BE2C (cell line): ENCODE measurements at regions not wholly inside any gene's neighbourhood (a gene's known extent, or its start where the extent isn't known, plus 50 kb on each side); places are given as distances from the start of the nearest gene placed in this dataset.

Source experiments
- DNase-seq: peaks from one replicate; pipeline ENCODE4 v3.0.0-alpha.2; 2020
- H3K27me3 ChIP-seq: fragments of 250-450 bp; sonication (Bioruptor Pico); 2 replicates; pipeline ENCODE4 v1.5.1; 2020; ENCODE audit warnings: mild to moderate bottlenecking
- H3K36me3 ChIP-seq: fragments of 250-450 bp; sonication (Bioruptor Pico); 2 replicates; pipeline ENCODE4 v1.5.1; 2020; ENCODE audit warnings: mild to moderate bottlenecking
- H3K4me1 ChIP-seq: fragments of 250-450 bp; sonication (Bioruptor Pico); 2 replicates; pipeline ENCODE4 v1.5.1; 2020
- H3K4me3 ChIP-seq: 2 replicates; pipeline ENCODE4 v1.5.1; 2011; ENCODE audit warnings: low read depth, low read length
- H3K9me3 ChIP-seq: fragments of 250-450 bp; sonication (Bioruptor Pico); 2 replicates; pipeline ENCODE4 v1.5.1; 2020
- CTCF ChIP-seq: IDR thresholded peaks from 2 replicates; pipeline ENCODE4 v1.5.1; 2012; ENCODE audit warnings: mild to moderate bottlenecking, low read depth, low read length

GRCh38 chr2:43075811-43076585 is 150.4 kb downstream of the ZFP36L2 start:
- Histone ChIP-seq H3K4me3 (no peak overlapping the region), H3K27me3 (no peaks in the 10 kb centered on the region), H3K36me3 (no peaks in the 10 kb centered on the region), H3K9me3 (no peaks in the 10 kb centered on the region), H3K4me1 (peaks cover 32% of the 10 kb centered on the region)
- DNase-seq: peak; percentile 45
- TF ChIP-seq CTCF: no peak

DNA sequence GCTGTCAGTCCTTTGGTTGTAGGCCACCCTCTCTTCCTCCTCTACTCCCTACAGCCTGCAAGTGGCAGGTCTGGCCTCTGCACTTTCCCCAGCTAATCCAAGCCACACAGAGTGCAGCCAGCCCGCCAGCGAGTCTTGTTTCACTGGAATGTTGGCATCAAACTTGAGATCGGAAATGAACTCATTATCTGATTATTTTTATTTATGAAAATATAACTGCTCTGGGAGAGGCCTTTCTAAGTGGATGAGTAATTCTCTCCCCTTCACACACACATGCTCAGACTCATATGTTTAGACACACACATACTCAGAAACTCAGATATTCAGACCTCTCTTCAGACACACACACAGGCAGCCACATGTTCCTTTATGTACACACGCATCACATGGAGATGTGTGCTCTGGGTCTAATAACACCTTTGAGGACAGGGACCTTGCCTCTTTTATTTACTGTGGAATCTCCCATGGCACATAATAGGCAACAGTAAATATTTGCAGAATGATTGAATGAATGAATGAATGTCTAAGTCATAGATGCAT is 151.3 kb downstream of the ZFP36L2 start:
- TF ChIP-seq CTCF: no peak
- DNase-seq: peak; percentile 58
- Histone ChIP-seq H3K9me3 (no peaks in the 10 kb centered on the region), H3K4me1 (peaks cover 27% of the 10 kb centered on the region), H3K4me3 (no peak overlapping the region), H3K36me3 (no peaks in the 10 kb centered on the region), H3K27me3 (no peaks in the 10 kb centered on the region)

DNA sequence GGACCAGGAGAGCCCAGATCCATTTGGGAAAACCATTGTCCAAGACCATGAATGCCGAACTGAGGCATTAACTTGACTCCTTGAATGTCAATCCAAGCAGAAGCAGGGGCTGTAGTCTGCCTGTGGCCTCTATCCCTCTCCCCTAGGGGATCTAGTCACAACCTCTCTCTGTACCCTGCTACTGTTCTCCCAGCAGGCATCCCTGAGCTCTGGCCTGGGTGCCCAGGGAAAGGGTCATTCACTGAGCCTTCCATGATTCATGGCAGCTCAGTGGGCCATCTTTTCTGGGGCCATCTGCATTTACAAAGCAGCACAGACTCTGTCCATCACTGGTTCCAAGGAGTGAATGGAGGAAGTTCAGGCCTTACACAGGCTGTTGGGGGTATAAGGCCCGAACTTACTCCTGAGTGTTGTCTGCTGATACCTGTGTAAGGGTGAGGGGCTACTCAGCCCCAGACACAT is 151.8 kb downstream of the ZFP36L2 start:
- H3K27me3 ChIP-seq: no peaks in the 10 kb centered on the region
- no peaks in the 10 kb centered on the region for H3K9me3 ChIP-seq
- no peak for TF ChIP-seq CTCF
- H3K4me1 ChIP-seq: peaks cover 30% of the 10 kb centered on the region
- DNase-seq: no peak
- no peaks in the 10 kb centered on the region for H3K36me3 ChIP-seq
- H3K4me3 ChIP-seq: no peak overlapping the region

GRCh38 chr2:43074052-43074451 is 152.4 kb downstream of the ZFP36L2 start:
- H3K4me1 ChIP-seq: peaks cover 34% of the 10 kb centered on the region
- H3K36me3 ChIP-seq: no peaks in the 10 kb centered on the region
- no peaks in the 10 kb centered on the region for H3K27me3 ChIP-seq
- DNase-seq: no peak
- H3K9me3 ChIP-seq: no peaks in the 10 kb centered on the region
- no peak overlapping the region for H3K4me3 ChIP-seq
- TF ChIP-seq CTCF: no peak

GRCh38 chr2:43073401-43073825 is 153.0 kb downstream of the ZFP36L2 start:
- peaks cover 38% of the 10 kb centered on the region for H3K4me1 ChIP-seq
- H3K9me3 ChIP-seq: no peaks in the 10 kb centered on the region
- TF ChIP-seq CTCF: no peak
- no peak for DNase-seq
- H3K4me3 ChIP-seq: no peak overlapping the region
- H3K27me3 ChIP-seq: no peaks in the 10 kb centered on the region
- H3K36me3 ChIP-seq: no peaks in the 10 kb centered on the region
